GM21619 (cell line): ENCODE measurements at regions not wholly inside any gene's neighbourhood (a gene's known extent, or its start where the extent isn't known, plus 50 kb on each side); places are given as distances from the start of the nearest gene placed in this dataset.
"Not testable (repeated sequence)": the region's sequence is repeated elsewhere in the genome, so short reads cannot be mapped to it uniquely, and the experiment has no call there.

Source experiments
- ATAC-seq: cut with Tn5 transposase; IDR thresholded peaks from one replicate; pipeline ENCODE4 v1.9.1; 2021; ENCODE audit not compliant: unreplicated experiment

- ATAC-seq: no peak
Measured at GRCh38 chr4:84379917-84380641, 119.0 kb downstream of the NKX6-1 start.

GRCh38 chr4:84378983-84379382 lies 120.1 kb downstream of the NKX6-1 start:
- ATAC-seq: no peak

DNA sequence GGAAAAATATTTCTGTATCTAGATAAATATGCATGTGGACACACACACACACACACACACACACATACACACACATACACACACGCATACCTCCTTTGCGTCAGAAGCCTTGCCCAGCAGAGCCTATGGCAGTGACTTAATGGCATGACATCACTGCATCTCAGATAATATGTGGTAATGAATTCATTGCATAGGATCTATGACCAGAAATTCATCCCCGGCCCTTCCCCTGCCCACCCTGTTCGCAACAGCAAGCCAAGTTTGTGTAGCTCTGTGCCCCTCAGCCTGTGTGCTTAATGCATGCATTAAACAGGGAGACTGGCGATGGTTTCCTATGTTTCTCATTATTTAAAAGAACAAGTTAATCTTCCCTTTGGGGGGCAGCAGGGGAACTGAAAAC lies 120.7 kb downstream of the NKX6-1 start:
- no peak for ATAC-seq

DNA sequence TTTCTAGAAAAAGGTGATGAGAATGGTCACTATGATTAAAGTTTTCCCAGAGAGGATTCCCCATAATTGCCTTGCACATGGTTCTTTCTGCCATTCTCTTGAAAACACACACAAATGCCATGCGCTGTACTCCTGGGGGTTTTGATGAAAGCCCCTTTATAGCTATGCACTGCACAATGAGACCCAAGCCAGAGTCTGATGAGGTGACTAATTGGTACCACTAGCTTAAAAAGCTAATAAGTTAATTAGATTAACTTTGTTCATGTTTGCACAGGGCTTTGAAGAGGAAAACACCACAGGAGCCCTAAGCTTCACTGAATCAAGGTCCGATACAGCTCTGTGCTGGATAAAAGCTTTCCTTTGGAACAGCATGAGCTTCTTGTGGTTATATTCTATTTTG lies 132.2 kb downstream of the NKX6-1 start:
- no peak for ATAC-seq

DNA sequence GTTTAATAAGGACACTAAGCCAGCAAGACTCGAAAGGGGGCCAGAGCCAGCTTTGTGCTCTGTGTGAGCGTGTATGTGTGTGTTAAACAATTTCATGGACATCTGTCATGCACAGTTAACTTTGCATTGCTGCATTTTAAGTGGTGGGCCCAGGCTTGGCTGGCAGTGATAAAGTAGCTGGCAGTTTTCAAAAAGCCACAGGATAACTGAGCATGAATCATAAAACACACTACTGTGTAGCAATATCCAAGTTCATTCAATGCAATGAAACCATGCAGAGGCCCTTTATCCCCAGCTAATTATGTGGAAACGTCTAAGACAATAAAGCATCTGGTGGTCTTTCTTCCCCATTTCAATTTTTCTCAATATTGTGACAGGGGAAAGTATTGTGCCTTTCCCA lies 132.9 kb downstream of the NKX6-1 start:
- ATAC-seq: no peak

GRCh38 chr4:84362896-84363655 lies 136.0 kb downstream of the NKX6-1 start:
- ATAC-seq: no peak

DNA sequence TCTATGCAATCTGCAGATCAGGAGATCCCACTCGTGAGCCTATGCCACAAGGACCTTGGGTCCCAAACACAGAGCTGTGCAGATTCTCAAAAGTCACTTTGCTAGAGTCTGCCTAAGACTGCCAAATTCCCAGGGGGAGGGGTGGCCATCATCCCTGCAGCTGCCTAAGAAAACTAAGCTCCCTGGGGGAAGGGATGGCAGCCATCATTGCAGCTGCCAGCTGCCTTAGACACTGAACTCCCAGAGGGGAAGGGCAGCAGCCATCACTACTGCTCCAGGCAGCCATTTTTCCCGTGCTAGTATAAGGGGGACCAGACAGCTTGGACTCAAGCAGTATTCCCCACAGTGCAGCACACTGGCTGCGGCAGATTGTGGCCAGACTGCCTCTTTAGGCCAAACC lies 156.9 kb downstream of the NKX6-1 start:
- no peak for ATAC-seq

DNA sequence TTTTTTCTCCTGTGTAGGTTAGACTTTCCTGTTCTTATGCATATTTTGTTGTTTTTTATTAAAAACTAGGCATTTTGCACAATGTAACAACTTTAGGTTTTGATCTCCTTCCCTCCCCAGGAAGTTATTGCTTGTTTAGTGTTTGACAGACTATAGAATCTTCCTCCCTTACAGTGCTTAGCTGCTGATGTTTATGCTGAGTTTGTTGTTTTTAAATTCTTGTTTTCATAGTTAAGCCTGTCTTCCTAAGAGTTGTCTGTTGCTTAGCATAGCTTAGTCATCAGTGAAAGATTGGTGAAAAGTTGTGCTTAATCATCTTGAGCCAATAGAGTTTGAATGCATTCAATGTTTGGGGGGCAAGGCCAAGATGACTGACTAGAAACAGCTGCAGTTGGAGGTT lies 157.5 kb downstream of the NKX6-1 start:
- ATAC-seq: no peak

DNA sequence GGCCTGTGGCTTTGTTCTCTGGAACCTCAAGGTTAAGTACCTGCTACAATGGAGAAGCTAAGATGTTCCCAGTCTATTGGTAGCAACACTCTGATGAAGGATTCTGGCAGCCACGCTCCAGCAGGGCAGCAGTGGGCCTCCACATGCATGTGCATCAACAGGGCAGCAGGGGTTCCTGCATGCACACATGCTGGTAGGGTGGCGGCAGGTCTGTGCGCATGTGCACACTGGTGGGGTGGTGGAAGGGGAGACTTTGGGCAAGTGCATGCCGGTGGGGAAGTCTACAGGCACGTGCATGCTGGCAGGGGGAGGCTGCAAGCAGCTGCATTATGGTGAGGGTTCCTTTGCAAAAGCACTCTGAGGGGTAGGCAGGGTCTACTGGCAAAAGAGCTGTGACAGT lies 160.7 kb downstream of the NKX6-1 start:
- ATAC-seq: no peak

GRCh38 chr4:84336964-84337705 lies 162.0 kb downstream of the NKX6-1 start:
- no peak for ATAC-seq

DNA sequence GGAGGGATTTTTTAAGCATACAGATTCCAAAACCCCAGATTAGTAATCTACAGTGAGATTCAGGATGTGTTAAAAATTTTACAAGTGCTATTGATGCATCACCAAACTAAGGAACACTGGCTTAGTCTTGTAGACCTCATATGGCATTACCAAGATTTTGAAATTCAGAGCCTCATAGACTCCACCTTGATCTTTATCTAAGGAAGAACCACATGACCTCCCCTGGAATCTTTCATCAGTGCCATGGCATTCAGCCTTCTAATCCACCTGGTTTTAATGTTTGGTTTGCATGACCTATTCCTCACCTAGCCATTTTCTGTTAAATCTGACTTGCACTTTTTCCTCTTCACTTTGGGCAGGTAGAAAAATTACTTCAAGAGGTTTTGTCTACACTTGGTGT lies 171.6 kb downstream of the NKX6-1 start:
- ATAC-seq: no peak

GRCh38 chr4:84325625-84326024 lies 173.5 kb downstream of the NKX6-1 start:
- ATAC-seq: no peak

DNA sequence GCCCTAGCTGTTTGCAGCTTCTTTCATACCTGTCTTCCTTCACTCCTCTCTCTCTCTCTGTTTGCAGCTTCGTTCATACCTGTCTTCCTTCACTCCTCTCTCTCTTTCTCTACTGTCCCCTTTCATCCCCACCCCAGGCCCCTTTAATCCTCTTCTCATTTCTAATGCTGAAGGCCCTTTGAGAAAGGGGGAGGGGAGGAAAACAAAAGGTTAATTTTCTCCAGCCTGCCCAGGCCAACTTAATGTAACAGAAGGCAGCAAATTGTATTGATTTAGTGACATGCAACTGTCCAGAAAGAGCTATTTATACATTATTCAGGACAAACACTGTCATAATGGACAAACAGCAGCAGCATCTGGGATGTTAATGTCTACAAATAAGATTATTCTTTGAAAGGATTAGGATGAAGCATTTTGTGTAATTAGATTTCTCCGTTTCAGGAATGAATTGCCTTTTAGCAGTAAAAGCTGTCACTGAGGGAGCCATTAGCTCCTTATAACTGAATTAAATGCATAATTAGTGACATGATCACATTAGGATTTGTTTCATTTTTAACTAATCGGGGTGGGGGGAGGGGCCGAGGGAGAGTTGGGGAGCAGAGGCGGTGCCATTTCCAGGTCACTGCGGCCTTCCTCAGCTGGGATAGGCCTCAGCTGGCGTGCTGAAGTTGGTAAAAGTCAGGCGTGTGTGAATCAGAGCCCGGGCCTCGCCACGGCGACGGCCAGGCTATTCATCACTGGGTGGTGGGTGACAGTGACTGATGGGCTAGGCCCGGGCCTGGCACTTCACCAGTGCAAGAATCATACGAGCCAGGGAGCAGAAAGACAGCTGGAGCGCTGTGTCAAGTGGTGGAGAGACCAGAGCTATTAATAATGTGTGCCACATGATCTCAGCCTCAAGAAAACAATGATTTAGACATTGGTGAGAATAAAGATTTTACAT lies 174.5 kb downstream of the NKX6-1 start:
- no peak for ATAC-seq

- no peak for ATAC-seq
Measured at GRCh38 chr4:84319124-84319523, 180.0 kb downstream of the NKX6-1 start.

GRCh38 chr4:84317513-84317912 lies 181.6 kb downstream of the NKX6-1 start:
- ATAC-seq: no peak

DNA sequence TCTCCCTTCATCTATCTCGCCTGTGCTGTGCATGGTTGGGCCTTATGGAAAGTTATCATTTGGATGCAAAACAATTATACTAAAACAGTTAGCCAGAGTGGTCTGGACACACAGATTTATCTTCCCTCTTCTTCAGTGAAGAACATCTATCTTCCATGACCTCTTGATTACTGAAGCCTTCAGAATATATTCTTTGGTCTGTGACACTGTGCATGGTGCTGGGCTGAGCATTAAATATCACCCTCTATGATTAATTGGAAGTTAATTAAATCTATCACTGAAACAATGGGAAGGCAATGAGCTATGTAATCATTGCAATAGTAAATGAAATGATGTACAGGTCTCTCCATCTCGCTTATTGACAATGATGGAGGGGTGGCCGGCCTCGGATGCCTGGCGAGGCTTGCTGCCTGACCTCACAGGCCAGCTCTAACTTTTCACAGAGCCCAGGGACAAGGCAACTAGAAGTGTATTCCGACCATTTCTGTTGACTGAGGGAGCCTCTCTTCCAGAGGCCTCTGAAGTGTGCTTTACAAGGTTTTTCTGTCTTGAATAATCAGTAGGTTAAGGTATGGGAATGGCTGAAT lies 186.6 kb downstream of the NKX6-1 start:
- no peak for ATAC-seq

GRCh38 chr4:84309191-84309590 lies 189.9 kb downstream of the NKX6-1 start:
- ATAC-seq: no peak

DNA sequence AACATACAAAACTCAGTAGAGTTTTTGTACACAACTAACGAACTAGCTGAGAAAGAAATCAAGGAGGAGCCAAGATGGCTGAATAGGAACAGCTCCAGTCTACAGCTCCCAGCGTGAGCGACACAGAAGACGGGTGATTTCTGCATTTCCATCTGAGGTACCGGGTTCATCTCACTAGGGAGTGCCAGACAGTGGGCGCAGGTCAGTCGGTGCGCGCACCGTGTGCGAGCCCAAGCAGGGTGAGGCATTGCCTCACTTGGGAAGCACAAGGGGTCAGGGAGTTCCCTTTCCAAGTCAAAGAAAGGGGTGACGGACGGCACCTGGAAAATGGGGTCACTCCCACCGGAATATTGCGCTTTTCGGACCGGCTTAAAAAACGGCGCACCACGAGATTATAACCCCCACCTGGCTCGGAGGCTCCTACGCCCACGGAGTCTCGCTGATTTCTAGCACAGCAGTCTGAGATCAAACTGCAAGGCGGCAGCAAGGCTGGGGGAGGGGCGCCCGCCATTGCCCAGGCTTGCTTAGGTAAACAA lies 200.3 kb downstream of the NKX6-1 start:
- not testable (repeated sequence) for ATAC-seq

DNA sequence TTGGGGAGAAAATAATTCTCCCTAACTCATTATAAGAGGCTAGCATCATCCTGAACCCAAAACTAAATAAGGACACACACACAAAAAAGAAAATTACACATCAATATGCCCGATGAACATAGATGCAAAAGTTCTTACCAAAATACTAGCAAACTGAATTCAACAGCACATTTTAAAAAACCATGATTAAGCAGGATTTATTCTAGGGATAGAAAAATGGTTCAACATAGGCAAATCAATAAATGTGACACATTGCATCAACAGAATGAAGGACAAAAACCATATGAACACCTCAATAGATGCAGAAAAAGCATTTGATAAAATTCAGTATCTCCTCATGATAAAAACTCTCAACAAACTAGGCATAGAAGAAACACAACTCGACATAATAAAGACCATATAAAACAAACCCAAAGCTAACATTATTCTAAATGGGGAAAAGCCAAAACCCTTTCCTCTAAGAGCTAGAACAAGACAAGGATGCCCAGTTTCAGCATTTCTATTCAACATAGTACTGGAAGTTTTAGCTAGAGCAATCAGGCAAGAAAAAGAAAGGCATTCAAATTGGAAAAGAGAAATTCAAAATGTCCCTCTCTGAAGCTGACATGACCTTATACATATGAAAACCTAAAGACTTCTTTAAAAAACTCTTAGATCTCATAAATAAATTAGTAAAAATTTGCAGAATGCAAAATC lies 200.9 kb downstream of the NKX6-1 start:
- no peak for ATAC-seq

- ATAC-seq: no peak
Measured at GRCh38 chr4:84291969-84292368, 207.1 kb downstream of the NKX6-1 start.
